ENCODE measurements at regions not wholly inside any gene's neighbourhood (a gene's known extent, or its start where the extent isn't known, plus 50 kb on each side); places are given as distances from the start of the nearest gene placed in this dataset.

- no peak for TF ChIP-seq CTCF (IDR thresholded peaks at IDR 0.05)
- no peak for TF ChIP-seq POLR2A (IDR thresholded peaks at IDR 0.05)
Observed at GRCh38 chr4:96675896-96676295, 836.0 kb downstream of the PDHA2 start.

All from body of pancreas (tissue), 4 donors.